Adipocyte (in vitro differentiated cells): ENCODE measurements at regions not wholly inside any gene's neighbourhood (a gene's known extent, or its start where the extent isn't known, plus 50 kb on each side); places are given as distances from the start of the nearest gene placed in this dataset.
"Not testable (repeated sequence)": the region's sequence is repeated elsewhere in the genome, so short reads cannot be mapped to it uniquely, and the experiment has no call there.

ENCODE experiments used
- DNase-seq: peaks from one replicate; pipeline ENCODE4 v3.0.0-alpha.2; 2015; ENCODE audit warnings: low read depth
- H3K27me3 ChIP-seq: replicated peaks from 2 replicates; pipeline ENCODE4 v1.7.0; 2013; ENCODE audit warnings: mild to moderate bottlenecking, low read length, moderate library complexity; ENCODE audit not compliant: control insufficient read depth, insufficient read depth
- H3K36me3 ChIP-seq: 2 replicates; pipeline ENCODE4 v1.7.0; 2013; ENCODE audit warnings: low read length, mild to moderate bottlenecking, moderate library complexity; ENCODE audit not compliant: control insufficient read depth, insufficient read depth, severe bottlenecking
- H3K4me1 ChIP-seq: 2 replicates; pipeline ENCODE4 v1.7.0; 2013; ENCODE audit warnings: mild to moderate bottlenecking, low read length, moderate library complexity; ENCODE audit not compliant: control insufficient read depth, insufficient read depth
- H3K4me3 ChIP-seq: 2 replicates; pipeline ENCODE4 v1.7.0; 2013; ENCODE audit warnings: mild to moderate bottlenecking, low read length, moderate library complexity
- H3K9ac ChIP-seq: 2 replicates; pipeline ENCODE4 v1.7.0; 2013; ENCODE audit warnings: mild to moderate bottlenecking, low read length, moderate library complexity
- H3K9me3 ChIP-seq: 2 replicates; pipeline ENCODE4 v1.7.0; 2013; ENCODE audit warnings: mild to moderate bottlenecking, low read length, moderate library complexity; ENCODE audit not compliant: control insufficient read depth

- no peaks in the 10 kb centered on the region for H3K36me3 ChIP-seq
- H3K4me3 ChIP-seq, result no peak overlapping the region
- no peaks in the 10 kb centered on the region for H3K9me3 ChIP-seq
- H3K27me3 ChIP-seq, result peaks cover 9% of the 10 kb centered on the region
- no peak overlapping the region for H3K9ac ChIP-seq
- H3K4me1 ChIP-seq, result peaks cover 6% of the 10 kb centered on the region
- no peak for DNase-seq
Observed at GRCh38 chrX:13452283-13452682, 117.1 kb upstream of the EGFL6 start.

- H3K4me3 ChIP-seq, result no peak overlapping the region
- peaks cover 6% of the 10 kb centered on the region for H3K4me1 ChIP-seq
- H3K9me3 ChIP-seq, result peaks cover 10% of the 10 kb centered on the region
- H3K9ac ChIP-seq, result no peak overlapping the region
- peaks cover 6% of the 10 kb centered on the region for H3K27me3 ChIP-seq
- no peak for DNase-seq
- H3K36me3 ChIP-seq, result no peaks in the 10 kb centered on the region
Observed at GRCh38 chrX:13449441-13449840, 120.0 kb upstream of the EGFL6 start.

- H3K9me3 ChIP-seq, result peaks cover 12% of the 10 kb centered on the region
- H3K4me3 ChIP-seq, result no peak overlapping the region
- no peak for DNase-seq
- H3K27me3 ChIP-seq, result peaks cover 7% of the 10 kb centered on the region
- H3K9ac ChIP-seq, result no peak overlapping the region
- H3K4me1 ChIP-seq, result peaks cover 6% of the 10 kb centered on the region
- no peaks in the 10 kb centered on the region for H3K36me3 ChIP-seq
Observed at GRCh38 chrX:13448941-13449340, 120.5 kb upstream of the EGFL6 start.

- not testable (repeated sequence) for H3K4me3 ChIP-seq, DNase-seq, H3K9ac ChIP-seq, H3K36me3 ChIP-seq, H3K4me1 ChIP-seq
- Histone ChIP-seq H3K27me3 (peaks cover 10% of the 10 kb centered on the region), H3K9me3 (peaks cover 12% of the 10 kb centered on the region)
Observed at GRCh38 chrX:13441608-13442007, 121.8 kb upstream of the ATXN3L start.

GRCh38 chrX:13440176-13440575 is 120.3 kb upstream of the ATXN3L start:
- Histone ChIP-seq H3K27me3 (peaks cover 10% of the 10 kb centered on the region), H3K9me3 (peaks cover 9% of the 10 kb centered on the region), H3K36me3 (no peaks in the 10 kb centered on the region), H3K4me1 (no peaks in the 10 kb centered on the region), H3K4me3 (no peak overlapping the region), H3K9ac (no peak overlapping the region)
- DNase-seq, result no peak

- Histone ChIP-seq H3K36me3 (no peaks in the 10 kb centered on the region), H3K27me3 (no peaks in the 10 kb centered on the region), H3K9ac (peak overlapping the region; percentile 31), H3K4me3 (peak overlapping the region; percentile 7), H3K4me1 (peaks cover 25% of the 10 kb centered on the region), H3K9me3 (no peaks in the 10 kb centered on the region)
- peak; percentile 36 for DNase-seq
Observed at GRCh38 chrX:13433298-13433605, 113.4 kb upstream of the ATXN3L start.

GRCh38 chrX:13432414-13433297 is 112.8 kb upstream of the ATXN3L start:
- Histone ChIP-seq H3K9ac (peak overlapping the region; percentile 64), H3K27me3 (no peaks in the 10 kb centered on the region), H3K4me3 (no peak overlapping the region), H3K9me3 (no peaks in the 10 kb centered on the region), H3K4me1 (peaks cover 31% of the 10 kb centered on the region), H3K36me3 (no peaks in the 10 kb centered on the region)
- DNase-seq, result peak; percentile 94

- Histone ChIP-seq H3K9ac (no peak overlapping the region), H3K9me3 (no peaks in the 10 kb centered on the region), H3K27me3 (no peaks in the 10 kb centered on the region), H3K36me3 (no peaks in the 10 kb centered on the region), H3K4me1 (peaks cover 31% of the 10 kb centered on the region), H3K4me3 (no peak overlapping the region)
- DNase-seq, result no peak
Observed at GRCh38 chrX:13430136-13430827, 110.4 kb upstream of the ATXN3L start.

GRCh38 chrX:13428053-13428786 is 108.4 kb upstream of the ATXN3L start:
- H3K4me3 ChIP-seq, result no peak overlapping the region
- H3K36me3 ChIP-seq, result no peaks in the 10 kb centered on the region
- no peaks in the 10 kb centered on the region for H3K27me3 ChIP-seq
- DNase-seq, result peak; percentile 53
- H3K4me1 ChIP-seq, result peaks cover 28% of the 10 kb centered on the region
- H3K9me3 ChIP-seq, result no peaks in the 10 kb centered on the region
- H3K9ac ChIP-seq, result peak overlapping the region; percentile 15

- H3K4me1 ChIP-seq, result peaks cover 22% of the 10 kb centered on the region
- no peaks in the 10 kb centered on the region for H3K36me3 ChIP-seq
- H3K4me3 ChIP-seq, result no peak overlapping the region
- no peak overlapping the region for H3K9ac ChIP-seq
- DNase-seq, result no peak
- H3K9me3 ChIP-seq, result no peaks in the 10 kb centered on the region
- H3K27me3 ChIP-seq, result no peaks in the 10 kb centered on the region
Observed at GRCh38 chrX:13427441-13428052, 107.7 kb upstream of the ATXN3L start.
